HCEC 1CT (cell line): ENCODE measurements at regions not wholly inside any gene's neighbourhood (a gene's known extent, or its start where the extent isn't known, plus 50 kb on each side); places are given as distances from the start of the nearest gene placed in this dataset.
"Not testable (repeated sequence)": the region's sequence is repeated elsewhere in the genome, so short reads cannot be mapped to it uniquely, and the experiment has no call there.

Experiments used
- DNase-seq: peaks from one replicate; pipeline ENCODE4 v3.0.0-alpha.2; 2017

DNA sequence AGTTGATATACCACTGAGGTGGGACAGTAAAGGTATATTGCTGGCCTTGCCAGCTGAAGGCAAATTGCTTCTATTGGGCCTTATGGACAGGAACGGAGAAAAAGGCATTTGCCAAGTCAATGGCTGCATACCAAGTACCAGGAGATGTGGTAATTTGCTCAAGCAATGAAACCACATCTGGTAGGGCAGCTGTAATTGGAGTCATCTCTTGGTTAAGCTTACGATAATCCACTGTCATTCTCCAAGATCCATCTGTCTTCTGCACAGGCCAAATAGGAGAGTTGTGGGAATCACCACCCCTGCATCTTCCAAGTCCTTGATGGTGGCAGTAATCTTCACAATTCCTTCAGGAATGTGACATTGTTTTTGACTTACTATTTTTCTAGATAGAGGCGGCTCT is 350.7 kb upstream of the ADAMTS5 start:
- DNase-seq, result not testable (repeated sequence)

DNA sequence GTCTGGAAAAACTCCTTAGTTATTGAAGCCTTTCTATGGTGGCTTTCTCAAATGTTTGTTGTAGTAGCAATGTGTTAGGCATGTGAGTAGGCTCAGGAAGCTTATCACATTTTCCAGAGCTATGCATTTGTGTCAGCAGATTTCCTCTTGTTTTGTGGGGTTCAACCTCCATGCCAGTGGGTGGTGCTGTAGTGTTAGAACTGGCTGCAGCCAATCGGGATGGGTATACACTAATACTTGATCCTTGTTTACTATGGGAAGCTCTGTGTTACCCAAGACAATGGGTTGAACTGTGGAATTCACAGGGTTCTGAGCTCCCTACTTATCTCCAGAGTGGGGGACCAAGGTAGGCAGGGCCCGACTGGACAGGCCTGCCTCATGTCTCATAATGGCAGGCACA is 348.5 kb upstream of the ADAMTS5 start:
- DNase-seq, result no peak

DNA sequence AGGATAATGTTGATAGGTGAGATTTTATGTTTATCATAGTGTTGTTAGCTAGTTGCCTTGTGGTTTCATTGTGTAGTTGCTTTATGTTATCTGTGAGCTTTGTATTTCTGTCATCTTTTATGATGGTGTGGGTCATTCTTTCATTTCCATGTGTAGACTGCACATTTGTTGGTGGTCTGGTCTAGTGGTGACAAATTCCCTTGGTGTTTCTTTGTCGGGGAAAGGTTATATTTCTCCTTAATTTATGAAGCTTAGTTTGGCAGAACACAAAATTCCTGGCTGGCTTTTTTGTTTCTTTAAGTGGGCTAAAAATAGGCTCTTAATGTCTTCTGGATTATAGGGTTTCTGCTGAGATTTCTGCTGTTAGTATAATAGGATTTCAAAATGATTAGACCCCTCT is 347.2 kb upstream of the ADAMTS5 start:
- no peak for DNase-seq

DNA sequence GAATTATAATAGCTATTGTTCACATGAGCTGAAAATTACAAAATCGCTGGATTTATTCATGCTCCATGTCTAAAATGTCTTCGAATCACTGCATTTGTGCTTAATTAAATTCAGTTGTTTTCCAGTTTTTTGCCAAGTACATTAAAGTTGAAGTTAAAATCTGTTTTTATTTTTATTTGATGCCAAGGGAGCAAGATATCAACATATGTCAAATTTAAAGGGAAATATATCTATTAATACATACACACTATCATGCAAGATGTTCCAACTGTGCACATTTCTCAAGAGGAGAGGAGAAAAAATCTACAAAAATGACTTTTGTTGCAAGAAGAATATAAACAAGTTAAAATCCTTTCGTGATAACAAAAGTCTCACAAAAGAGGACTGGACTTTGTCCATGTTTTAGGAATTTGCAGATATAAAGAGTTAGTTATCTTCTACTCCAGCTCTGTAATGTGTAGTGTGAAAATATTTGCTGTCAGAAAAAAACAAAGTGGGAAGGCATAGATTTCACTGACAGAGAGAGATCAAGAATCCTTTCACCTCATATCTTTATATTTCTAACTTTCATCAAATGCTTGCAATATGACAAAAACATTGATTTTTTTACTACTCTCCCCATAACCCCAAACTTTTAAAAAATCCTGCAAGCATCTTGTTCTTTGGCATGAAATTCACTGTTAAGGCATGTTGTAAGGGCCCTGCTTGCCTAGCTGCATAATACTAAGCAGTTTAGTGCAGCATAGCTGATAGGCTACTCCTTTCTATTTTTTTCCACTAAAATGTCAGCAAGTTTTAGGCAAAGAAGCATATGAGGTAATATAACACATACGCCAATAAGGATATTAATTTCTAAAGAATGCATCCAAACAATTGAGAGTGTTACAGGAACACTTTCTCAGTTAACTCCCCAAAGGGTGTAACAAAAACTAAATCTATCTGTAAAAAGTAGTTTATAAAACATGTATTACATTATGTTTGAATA is 340.2 kb upstream of the ADAMTS5 start:
- no peak for DNase-seq

DNA sequence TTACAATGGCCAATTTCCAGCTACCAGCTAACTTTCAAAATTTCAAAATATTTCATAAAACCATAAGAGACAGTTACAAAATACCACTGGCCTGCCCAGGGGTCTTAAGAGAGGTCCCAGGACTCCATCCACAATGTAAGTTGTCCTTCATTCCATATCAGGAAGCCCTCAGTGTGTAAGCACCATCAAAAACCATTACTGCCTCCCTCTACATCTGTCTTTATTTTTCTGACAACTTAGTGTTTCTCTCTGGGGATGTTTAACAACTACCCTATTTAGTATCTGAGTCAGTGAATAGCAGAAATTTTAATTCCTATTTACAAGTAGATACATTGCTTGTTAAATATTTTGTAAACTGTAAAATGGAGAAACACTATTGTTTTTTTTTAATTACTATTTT is 339.3 kb upstream of the ADAMTS5 start:
- no peak for DNase-seq

DNA sequence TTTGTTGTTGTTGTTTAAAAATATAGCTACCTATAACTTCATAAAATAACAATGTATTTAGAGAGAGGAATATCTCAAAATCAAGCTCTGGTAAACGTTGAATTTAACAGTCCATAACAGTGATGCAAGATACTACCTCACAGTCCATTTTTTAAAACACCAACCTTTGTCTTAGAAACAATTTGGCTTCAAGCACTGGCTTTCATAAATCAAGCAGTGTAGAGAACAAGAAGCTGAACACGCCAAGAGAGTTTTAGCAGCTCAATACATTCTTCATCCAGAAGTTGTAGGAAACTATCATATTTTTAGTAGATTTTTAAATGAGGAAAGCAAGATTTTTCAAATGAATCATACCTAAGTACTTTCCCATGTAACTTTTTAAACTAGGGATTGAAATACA is 334.3 kb upstream of the ADAMTS5 start:
- DNase-seq, result no peak

DNA sequence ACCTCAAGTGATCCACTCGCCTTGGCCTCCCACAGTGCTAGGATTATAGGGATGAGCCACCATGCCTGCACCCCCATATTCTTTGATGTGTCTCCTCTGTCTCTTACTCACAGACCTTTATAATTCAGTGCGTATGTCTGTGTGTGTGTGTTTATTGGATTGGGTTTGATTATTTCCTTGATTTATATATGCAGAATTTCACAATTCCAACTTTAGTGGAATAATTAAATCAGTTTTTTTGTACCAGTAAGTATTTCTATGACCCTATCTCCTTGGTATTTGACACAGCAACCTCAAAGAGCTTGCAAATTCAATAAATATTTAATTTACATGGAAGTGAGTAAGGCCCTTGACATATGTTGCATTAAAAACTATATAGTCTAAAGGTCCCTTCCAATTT is 333.9 kb upstream of the ADAMTS5 start:
- peak; percentile 78 for DNase-seq

DNA sequence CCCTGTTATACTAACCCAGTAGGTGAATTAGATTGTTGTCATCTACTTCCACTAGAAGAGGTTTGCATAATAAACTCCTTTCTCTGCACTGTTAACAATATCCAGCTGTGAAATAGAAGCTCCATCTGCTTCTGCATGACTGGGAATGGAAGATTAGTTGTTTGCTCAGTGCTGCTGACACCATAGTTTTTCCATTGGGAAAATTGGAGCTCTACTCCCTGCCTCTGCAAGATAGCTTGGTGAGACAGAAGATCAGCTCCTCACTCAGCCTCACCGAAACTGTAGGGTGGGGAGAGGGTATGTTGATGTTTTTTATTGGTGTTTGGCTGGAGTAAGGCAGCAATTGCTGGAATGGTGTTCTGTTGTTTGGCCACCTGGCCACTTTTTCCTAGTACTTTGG is 331.6 kb upstream of the ADAMTS5 start:
- DNase-seq, result no peak

DNA sequence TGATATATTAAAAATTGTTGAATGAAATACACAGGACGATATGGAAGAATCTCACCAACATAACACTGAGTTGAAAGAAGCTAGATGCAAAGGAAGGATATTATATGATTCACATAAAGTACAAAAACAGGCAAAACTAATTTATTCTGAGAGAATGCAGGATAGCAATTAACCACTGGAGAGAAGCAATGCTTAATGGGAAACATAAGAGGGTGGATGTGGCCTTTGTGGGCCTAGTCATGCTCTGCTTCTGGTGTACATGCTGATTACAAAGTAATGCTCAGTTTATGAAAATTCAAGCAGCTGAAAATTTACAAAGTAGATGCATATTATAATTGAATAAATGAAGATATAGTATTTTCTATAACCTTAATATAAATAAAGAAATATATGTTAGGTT is 326.4 kb upstream of the ADAMTS5 start:
- no peak for DNase-seq

DNA sequence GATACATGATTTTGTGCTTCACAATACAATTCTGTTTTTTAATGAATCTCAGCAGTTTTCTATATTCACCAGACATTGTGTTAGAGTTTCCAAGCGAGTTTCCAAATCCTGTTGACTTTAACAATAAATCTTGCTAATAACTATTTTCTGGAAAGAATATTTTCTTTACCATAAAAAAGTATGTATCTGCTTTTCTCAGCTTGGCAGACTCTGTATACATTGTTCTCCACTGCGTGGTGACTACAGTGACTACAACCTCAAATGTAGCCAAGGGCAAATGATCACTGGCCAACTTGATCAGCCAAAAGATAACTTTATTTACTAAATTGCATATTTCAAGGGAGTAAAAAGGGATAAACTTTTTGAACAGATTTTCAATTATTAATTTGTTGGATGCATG is 325.9 kb upstream of the ADAMTS5 start:
- DNase-seq, result no peak

DNA sequence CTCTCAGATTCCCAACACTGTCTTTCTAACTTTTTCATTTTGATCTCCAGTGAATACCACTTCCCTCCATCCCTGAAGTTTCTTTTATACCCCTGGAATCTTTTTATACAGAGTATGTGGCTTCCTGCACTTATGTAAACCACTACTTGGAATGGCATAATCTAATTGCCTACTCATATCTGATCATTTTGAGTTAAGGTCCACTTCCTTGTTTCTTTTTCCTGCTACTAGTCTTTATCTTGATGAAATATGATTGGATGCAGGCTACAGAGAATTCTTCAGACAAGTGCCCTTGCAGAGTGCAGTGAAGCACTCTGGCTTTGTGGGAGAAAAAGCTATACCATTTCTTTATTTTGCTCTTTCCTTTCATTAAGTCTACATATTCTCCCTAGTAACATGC is 325.3 kb upstream of the ADAMTS5 start:
- DNase-seq, result no peak

DNA sequence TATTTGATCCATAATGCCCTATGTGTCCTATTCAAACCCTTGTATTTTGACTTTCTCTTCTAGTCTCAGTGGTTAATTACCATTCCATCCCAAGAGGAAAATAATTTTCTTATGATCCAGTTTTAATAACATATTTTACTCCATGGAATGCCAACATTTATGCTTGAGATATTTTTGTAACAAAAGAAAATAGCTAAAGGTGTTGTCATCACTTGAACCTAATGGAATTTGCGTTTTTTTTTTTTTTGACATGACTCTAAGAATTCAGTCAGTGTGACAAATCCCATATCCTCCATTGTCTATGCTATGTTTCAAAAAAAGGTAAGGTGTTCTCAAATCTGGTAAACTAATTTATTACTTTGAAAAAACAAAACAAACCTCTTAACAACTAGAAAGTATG is 324.1 kb upstream of the ADAMTS5 start:
- DNase-seq, result peak; percentile 26

DNA sequence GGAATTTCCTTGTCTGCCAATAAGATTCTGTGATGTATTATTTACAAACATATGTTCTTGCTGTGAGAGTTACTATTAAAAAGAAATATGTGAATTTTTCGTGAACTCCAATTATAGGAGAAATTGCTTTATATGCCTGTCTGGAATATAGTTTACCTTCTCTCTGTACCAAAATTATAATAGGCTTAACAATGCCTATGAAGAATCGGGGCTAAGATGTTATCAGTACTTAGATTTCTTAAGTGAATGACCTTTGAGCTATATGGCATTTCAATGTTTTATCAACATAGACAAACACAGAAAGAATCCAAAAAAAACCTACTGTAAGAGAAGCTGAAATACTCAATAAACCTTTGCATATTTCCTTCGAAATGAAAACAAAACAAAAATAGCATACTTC is 323.1 kb upstream of the ADAMTS5 start:
- DNase-seq, result no peak

DNA sequence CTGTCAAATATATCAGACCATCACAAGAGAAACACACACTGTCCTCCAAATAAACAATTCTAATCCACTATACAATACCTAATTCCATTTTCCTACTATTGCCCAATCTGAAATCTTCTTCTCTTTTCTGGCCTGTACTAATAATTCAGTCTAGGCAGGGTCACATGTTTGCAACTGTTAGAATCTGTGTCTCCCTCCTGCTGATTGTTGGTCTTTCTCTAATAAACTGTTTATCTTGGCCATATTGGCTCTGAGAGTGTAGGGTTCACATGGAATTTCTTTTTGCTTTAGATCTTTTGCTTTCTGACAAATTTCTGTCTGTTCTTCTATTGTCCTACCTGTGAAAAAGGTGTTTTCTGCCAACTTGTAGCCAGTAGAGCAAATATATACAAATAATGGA is 319.9 kb upstream of the ADAMTS5 start:
- no peak for DNase-seq

DNA sequence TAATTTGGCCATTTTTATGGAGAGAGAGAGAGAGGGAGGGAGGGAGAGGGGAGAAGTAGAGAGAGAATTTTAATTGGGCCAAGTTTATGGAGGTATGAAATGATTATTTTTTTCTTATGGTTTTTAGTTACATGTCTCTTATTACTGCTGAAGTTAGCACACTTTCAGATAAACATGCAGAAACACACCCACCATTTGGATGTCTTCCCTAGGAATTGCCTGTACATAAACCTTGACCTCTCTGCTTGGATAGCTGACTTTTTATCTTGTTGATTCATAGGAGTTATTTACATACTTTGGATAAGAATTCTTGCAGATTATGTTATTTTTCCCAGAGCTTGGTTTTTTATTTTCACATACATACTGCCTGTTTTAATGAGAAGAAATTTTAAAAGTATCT is 310.2 kb upstream of the ADAMTS5 start:
- peak; percentile 53 for DNase-seq

DNA sequence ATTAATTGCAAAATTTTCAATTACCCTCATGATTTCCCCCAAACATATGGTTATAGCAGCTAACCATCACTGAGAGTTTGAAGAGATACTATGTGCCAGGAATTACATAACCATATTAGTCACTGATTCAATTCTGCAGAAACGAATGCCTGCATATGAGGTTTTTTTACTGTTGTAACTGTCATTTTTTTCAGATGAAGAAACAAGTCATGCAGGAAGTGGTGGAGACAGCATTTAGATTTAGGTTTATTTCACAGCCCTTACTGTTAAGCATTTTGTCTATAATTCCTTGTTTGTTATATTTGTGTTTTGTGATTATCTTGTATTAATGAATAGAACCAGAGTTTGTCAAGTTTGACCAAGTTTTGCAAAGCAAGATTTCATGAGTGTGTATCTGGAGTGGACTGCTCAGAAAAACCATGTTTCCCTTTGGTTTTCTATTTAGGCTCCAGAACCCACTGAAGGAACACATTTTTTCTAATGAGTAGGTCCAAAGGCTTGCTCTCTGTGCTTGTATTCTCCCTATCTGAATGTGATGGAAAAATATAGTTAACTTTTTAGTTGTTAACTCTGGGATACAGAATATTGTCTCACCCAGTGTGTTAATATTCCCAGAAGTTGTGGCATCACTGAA is 308.5 kb upstream of the ADAMTS5 start:
- DNase-seq, result peak; percentile 87

DNA sequence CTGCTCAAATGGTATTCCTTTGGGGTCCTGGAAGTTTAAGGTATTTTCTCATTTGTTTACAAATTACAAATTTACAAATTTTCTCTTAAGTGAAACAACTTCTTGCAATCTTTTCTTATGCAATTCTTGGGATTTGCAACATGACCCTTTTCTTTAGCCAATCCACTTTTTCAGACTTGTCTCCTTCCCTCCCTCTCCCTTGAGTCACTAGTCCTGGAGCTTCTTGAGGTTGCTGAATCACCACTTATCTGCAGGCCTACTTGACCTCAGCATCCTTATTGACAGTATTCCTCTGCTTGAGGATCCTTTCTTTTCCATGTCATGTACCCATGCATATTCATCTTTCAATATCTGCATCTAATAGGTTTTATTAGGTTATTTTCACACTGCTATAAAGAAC is 302.8 kb upstream of the ADAMTS5 start:
- DNase-seq, result peak; percentile 92

DNA sequence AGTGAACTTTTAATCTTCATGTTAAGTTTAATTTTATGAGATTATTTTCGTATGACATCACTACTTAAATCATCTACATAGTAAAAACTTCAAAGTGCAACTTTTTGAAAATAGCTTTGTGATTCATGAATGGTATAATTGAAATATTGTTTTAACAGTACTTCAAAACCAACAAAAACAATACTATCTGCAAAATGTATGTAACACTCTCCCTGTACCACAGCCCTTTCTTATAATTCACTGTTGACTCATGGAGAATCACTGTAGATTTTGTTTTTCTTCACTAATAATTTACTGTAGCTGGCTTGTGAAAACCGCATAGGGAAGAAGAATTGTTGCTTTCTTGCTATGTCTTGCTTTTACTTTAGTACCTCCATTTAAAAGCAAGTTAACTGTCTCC is 301.4 kb upstream of the ADAMTS5 start:
- DNase-seq, result peak; percentile 16

DNA sequence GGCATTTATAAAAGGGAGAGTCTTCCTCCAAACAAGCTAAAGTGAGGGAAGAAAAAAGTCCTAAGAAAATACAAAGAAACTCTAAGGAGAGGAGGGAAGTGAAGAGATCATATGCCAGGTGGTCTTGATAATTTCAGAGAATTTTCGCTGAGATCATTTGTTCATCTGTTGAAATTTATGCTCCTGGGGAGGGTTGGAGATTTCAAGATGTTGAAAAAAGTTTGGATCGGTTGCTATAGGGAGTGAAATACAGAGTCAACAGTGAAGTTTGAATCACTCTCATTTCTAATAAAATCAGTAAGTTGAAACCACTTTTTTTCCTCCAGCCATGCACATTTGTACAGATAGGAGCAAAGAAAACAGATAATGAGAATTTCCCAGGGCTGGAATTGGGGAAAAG is 299.1 kb upstream of the ADAMTS5 start:
- no peak for DNase-seq

DNA sequence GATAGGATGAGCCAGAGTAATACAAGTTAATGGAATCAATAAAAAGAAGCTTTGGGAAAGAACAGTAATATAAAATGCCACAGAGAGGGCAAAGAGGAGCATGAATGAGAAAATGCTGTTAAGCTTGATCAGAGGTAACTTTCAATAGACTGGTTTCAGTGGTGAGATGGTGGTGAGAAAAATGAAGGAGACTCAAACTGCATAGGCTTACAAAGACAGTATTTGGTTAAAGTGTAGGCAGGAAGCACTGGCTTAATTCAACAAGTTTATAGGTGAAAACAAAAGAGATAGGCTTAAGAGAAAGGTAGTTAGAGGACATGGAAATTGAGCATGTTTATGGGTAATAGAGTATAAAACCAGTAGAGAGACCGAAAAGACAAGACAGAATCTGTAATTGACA is 298.6 kb upstream of the ADAMTS5 start:
- DNase-seq, result no peak

DNA sequence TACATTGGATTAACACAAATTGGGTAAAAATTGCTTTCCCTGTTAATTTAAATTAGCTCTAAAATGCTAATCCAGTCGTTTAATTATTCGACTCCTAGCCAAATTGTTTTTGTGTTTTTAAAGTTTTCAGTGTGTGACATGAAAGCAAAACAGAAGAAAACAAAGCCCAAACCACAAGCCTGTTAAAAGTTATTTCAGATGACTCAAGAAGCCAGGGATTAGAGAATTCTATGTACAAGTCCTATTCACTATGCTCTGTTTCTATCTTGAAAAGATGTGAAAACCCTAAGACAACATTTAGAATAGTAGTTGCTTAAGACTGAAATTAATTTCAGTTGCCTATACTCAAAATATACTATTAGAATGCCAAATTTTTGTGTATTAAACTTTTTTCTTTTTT is 294.8 kb upstream of the ADAMTS5 start:
- no peak for DNase-seq

DNA sequence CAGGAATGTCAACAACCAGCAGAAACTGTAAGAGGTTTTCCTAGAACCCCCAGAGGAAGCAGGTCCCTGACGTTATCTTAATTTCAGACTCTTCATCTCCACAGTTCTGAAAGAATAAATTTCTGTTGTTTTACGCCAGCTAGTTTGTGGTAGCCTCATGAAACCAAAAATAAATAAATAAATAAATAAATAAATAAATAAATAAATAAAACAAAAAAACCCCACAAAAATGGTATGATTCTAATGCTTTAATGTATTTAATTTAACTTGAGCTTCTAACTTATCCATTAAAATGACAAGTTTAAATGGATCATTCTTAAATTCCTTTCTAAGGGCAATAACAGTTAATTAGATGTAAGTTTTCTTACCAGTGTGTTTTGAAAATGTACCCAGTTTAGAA is 293.8 kb upstream of the ADAMTS5 start:
- no peak for DNase-seq

DNA sequence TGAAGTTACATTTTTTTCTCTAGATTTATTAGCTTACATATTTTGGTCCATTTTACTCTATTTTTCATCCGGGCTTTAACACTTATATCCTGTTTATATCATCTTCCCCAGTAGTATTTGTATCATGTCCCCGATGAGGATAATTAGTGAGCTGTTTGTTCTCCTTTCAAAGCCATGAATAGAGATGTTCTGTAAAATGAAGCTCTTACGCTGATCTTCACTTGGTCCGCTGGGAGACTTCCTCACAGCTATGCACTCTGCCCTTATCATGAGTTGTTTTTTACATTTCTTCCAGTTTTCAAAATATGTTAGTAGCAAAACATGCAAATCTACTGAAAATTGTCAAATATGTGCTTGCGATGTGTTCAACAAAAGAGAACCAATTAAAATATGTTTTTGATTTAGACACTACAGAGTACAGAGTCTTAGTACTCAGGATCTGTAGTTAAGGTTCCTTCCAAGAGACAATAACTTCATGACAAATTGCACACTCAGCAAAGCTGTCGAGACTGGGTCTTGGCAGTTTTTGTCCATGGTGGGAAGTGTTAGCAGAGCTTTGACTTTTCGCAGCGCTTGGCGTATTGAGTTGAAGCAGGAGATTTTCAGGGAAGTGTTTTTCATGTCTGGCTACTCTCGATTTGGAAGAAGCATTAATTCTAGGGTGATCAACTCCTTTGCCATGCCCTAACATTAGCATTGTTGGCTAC is 292.0 kb upstream of the ADAMTS5 start:
- no peak for DNase-seq
